HG03354 (cell line): ENCODE measurements at regions not wholly inside any gene's neighbourhood (a gene's known extent, or its start where the extent isn't known, plus 50 kb on each side); places are given as distances from the start of the nearest gene placed in this dataset.
"Not testable (repeated sequence)": the region's sequence is repeated elsewhere in the genome, so short reads cannot be mapped to it uniquely, and the experiment has no call there.

Experiments used
- ATAC-seq: cut with Tn5 transposase; IDR thresholded peaks from one replicate; pipeline ENCODE4 v1.9.1; 2021; ENCODE audit warnings: mild to moderate bottlenecking; ENCODE audit not compliant: unreplicated experiment, poor library complexity, severe bottlenecking

DNA sequence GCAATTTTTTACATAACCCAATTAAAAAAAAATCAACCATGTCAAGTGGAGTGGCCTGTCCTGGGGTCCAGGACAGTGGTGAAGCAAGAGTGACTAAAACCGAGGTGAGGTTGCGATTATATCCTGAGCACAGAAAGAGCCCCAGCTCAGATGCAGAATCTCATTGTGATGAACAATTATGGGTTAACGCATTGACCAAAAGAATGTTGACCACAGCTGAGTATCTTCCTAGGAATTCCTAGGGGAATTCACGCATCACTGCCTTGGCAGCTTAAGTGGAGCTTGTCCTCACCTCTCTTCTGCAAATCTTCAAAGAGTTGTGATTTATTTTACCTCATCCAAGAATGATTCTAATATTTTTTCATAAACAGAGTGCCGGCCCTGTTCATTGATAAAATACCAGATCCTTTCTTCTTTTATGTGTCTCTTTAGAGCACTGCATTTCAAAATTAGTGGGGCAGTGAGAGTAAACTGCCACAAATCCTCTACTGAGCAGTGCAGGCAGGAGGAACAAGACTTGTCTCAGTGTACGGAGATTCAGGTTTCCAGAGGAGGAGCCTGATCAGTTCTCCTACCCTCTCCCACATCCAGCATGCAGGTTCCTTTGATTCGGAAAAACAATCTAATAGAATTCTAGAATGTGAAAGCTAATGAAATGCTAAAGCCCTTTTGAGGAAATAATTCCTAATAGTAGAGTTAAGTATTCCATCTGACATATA is 60.1 kb upstream of the ZNF184 start:
- ATAC-seq, result no peak

DNA sequence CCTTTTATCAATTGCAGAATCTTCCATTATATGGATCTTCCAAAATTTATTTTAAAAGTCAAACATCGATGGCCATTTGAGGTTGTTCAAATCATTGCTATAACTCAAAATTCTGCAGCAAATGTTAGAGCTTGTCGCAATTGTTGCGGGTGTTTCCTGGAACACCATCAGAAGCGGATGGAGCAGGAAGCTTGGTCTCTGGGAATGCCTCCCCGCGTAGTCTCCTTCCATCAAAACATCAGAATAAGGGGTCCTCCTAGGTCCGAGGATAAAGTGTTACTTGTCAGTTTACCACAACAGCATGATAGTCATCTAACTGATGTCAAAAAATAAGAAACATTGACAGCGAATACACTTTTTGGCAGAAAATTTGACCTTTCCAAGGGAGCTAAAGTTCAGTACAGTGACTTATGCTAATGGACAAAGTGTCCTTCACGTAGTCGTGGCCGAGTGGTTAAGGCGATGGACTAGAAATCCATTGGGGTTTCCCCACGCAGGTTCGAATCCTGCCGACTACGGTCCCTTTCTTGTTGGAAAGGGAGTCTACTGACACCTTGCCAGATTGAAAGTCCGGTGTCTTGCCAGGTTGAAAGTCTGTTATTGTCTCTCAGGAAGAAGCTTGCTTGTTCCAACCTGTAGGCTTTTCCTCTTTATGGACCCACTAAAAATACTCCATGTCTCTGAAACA is 59.0 kb upstream of the ZNF184 start:
- ATAC-seq, result no peak

DNA sequence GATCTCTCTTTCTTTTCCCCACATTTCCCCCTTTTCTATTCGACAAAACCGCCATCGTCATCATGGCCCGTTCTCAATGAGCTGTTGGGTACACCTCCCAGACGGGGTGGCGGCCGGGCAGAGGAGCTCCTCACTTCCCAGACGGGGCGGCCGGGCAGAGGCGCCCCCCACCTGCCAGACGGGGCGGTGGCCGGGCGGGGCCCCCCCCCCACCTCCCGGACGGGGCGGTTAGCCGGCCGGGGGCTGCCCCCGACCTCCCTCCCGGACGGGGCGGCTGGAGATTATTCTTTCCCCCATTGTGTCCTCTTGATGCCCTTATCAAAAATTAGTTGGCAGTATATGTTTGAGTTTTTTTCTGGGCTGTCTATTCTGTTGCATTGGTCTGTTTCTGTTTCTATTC is 56.9 kb upstream of the ZNF184 start:
- ATAC-seq, result not testable (repeated sequence)

DNA sequence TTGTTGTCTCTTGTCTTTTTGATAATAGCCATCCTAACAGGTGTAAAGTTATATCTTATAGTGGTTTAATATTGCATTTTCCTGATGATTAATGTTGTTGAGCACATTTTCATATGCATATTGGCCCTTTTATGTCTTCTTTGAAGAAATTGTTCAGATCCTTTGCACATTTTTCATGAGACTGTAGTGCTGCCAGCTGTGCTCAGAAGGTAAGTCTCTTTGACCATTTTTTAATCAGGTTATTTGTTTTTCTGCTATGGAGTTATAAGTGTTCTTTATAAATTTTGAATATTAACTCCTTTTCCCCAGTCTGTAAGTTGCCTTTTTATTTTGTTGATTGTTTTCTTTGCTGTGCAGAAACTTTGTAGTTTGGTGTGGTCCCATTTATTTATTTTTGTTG is 55.8 kb upstream of the ZNF184 start:
- no peak for ATAC-seq
